ENCODE measurements at regions not wholly inside any gene's neighbourhood (a gene's known extent, or its start where the extent isn't known, plus 50 kb on each side); places are given as distances from the start of the nearest gene placed in this dataset.

- 62 to 75% methylated on average over 1 of the region's 1 CpG for WGBS, 2 donors
- ATAC-seq (ENCODE audit: insufficient read depth, low FRiP score): no peak
- Histone ChIP-seq H3K4me1 (ENCODE audit: control insufficient read depth in 5 of 5, insufficient read depth in 5 of 5, low read length in 5 of 5) (no peaks in the 10 kb centered on the region), H3K9ac (ENCODE audit: insufficient read depth in 1 of 2, low read length in 2 of 2) (no peak overlapping the region), H3K36me3 (ENCODE audit: control insufficient read depth in 4 of 4, insufficient read depth in 4 of 4, low read length in 4 of 4) (no peaks in the 10 kb centered on the region), H3K27me3 (ENCODE audit: control insufficient read depth in 3 of 3, insufficient read depth in 3 of 3, low read length in 2 of 3) (no peaks in the 10 kb centered on the region), H3K4me3 (no peak overlapping the region), H3K27ac (ENCODE audit: low read depth in 1 of 2, low read length in 1 of 2) (no peak overlapping the region), H3K9me3 (ENCODE audit: control insufficient read depth in 4 of 4, insufficient read depth in 3 of 4, low read length in 3 of 4) (peaks cover 0 to 3% (median 0%) of the 10 kb centered on the region in 4 donors)
- TF ChIP-seq CTCF (IDR thresholded peaks at IDR 0.05; ENCODE audit: control extremely low read depth, extremely low read depth): no peak
- no peak for DNase-seq
Measured at GRCh38 chr15:77856705-77857346, 220.7 kb downstream of the TBC1D2B start.

- Histone ChIP-seq H3K4me3 (no peak overlapping the region), H3K36me3 (ENCODE audit: control insufficient read depth in 4 of 4, insufficient read depth in 4 of 4, low read length in 4 of 4) (no peaks in the 10 kb centered on the region), H3K9me3 (ENCODE audit: control insufficient read depth in 4 of 4, insufficient read depth in 3 of 4, low read length in 3 of 4) (peaks cover 0 to 7% (median 0%) of the 10 kb centered on the region in 4 donors), H3K9ac (ENCODE audit: insufficient read depth in 1 of 2, low read length in 2 of 2) (no peak overlapping the region), H3K27me3 (ENCODE audit: control insufficient read depth in 3 of 3, insufficient read depth in 3 of 3, low read length in 2 of 3) (no peaks in the 10 kb centered on the region), H3K27ac (ENCODE audit: low read depth in 1 of 2, low read length in 1 of 2) (no peak overlapping the region), H3K4me1 (ENCODE audit: control insufficient read depth in 5 of 5, insufficient read depth in 5 of 5, low read length in 5 of 5) (no peaks in the 10 kb centered on the region)
- TF ChIP-seq CTCF (IDR thresholded peaks at IDR 0.05; ENCODE audit: control extremely low read depth, extremely low read depth): no peak
- DNase-seq (no peak), ATAC-seq (ENCODE audit: insufficient read depth, low FRiP score) (no peak)
- WGBS, 2 donors: 93 to 95% methylated on average over 3 of the region's 3 CpGs
Measured at GRCh38 chr15:77855871-77856270, 221.6 kb downstream of the TBC1D2B start.

GRCh38 chr15:77854980-77855379, 222.3 kb upstream of the LINGO1 start:
- H3K9me3 ChIP-seq (ENCODE audit: control insufficient read depth in 4 of 4, insufficient read depth in 3 of 4, low read length in 3 of 4): peaks cover 0 to 10% (median 2%) of the 10 kb centered on the region in 4 donors
- H3K27me3 ChIP-seq (ENCODE audit: control insufficient read depth in 3 of 3, insufficient read depth in 3 of 3, low read length in 2 of 3): no peaks in the 10 kb centered on the region
- ATAC-seq (ENCODE audit: insufficient read depth, low FRiP score) (no peak), DNase-seq (no peak)
- no peak overlapping the region for H3K4me3 ChIP-seq
- H3K4me1 ChIP-seq (ENCODE audit: control insufficient read depth in 5 of 5, insufficient read depth in 5 of 5, low read length in 5 of 5): no peaks in the 10 kb centered on the region
- H3K9ac ChIP-seq (ENCODE audit: insufficient read depth in 1 of 2, low read length in 2 of 2): no peak overlapping the region
- H3K36me3 ChIP-seq (ENCODE audit: control insufficient read depth in 4 of 4, insufficient read depth in 4 of 4, low read length in 4 of 4): no peaks in the 10 kb centered on the region
- no peak for TF ChIP-seq CTCF (IDR thresholded peaks at IDR 0.05; ENCODE audit: control extremely low read depth, extremely low read depth)
- H3K27ac ChIP-seq (ENCODE audit: low read depth in 1 of 2, low read length in 1 of 2): no peak overlapping the region

GRCh38 chr15:77853910-77854309, 221.2 kb upstream of the LINGO1 start:
- Histone ChIP-seq H3K9ac (ENCODE audit: insufficient read depth in 1 of 2, low read length in 2 of 2) (no peak overlapping the region), H3K4me1 (ENCODE audit: control insufficient read depth in 5 of 5, insufficient read depth in 5 of 5, low read length in 5 of 5) (no peaks in the 10 kb centered on the region), H3K36me3 (ENCODE audit: control insufficient read depth in 4 of 4, insufficient read depth in 4 of 4, low read length in 4 of 4) (no peaks in the 10 kb centered on the region), H3K4me3 (no peak overlapping the region), H3K27me3 (ENCODE audit: control insufficient read depth in 3 of 3, insufficient read depth in 3 of 3, low read length in 2 of 3) (no peaks in the 10 kb centered on the region), H3K27ac (ENCODE audit: low read depth in 1 of 2, low read length in 1 of 2) (no peak overlapping the region), H3K9me3 (ENCODE audit: control insufficient read depth in 4 of 4, insufficient read depth in 3 of 4, low read length in 3 of 4) (peaks cover 0 to 10% (median 2%) of the 10 kb centered on the region in 4 donors)
- no peak for TF ChIP-seq CTCF (IDR thresholded peaks at IDR 0.05; ENCODE audit: control extremely low read depth, extremely low read depth)
- ATAC-seq (ENCODE audit: insufficient read depth, low FRiP score) (no peak), DNase-seq (no peak)
- 81 to 95% methylated on average over 6 of the region's 6 CpGs for WGBS, 2 donors
